Right lobe of liver (tissue), 4 donors: ENCODE measurements at regions not wholly inside any gene's neighbourhood (a gene's known extent, or its start where the extent isn't known, plus 50 kb on each side); places are given as distances from the start of the nearest gene placed in this dataset.

Experiments
- POLR2A ChIP-seq: fragments of 450-650 bp; IDR thresholded peaks from one replicate; pipeline ENCODE4 v1.6.1; 2017; ENCODE audit warnings: antibody characterized with exemption, mild to moderate bottlenecking
- TF ChIP-seq, protein P1 (sequence below), 4 donors: fragments of 200-600 bp in 3 of 4; fragments of 450-650 bp in 1 of 4; IDR thresholded peaks; one replicate each; pipeline versions ENCODE4 v1.5.1 to v1.8.0; 2016 to 2022; ENCODE audit warnings: antibody characterized with exemption in 4 of 4, mild to moderate bottlenecking in 2 of 4
- donor health status: DM: no; HTN: no; CAD: no.
- donor health status: DM: no; HTN: no; CAD: no.
- donor health status: DM: no; HTN: yes; CAD: no.

- TF ChIP-seq, protein P1, sequence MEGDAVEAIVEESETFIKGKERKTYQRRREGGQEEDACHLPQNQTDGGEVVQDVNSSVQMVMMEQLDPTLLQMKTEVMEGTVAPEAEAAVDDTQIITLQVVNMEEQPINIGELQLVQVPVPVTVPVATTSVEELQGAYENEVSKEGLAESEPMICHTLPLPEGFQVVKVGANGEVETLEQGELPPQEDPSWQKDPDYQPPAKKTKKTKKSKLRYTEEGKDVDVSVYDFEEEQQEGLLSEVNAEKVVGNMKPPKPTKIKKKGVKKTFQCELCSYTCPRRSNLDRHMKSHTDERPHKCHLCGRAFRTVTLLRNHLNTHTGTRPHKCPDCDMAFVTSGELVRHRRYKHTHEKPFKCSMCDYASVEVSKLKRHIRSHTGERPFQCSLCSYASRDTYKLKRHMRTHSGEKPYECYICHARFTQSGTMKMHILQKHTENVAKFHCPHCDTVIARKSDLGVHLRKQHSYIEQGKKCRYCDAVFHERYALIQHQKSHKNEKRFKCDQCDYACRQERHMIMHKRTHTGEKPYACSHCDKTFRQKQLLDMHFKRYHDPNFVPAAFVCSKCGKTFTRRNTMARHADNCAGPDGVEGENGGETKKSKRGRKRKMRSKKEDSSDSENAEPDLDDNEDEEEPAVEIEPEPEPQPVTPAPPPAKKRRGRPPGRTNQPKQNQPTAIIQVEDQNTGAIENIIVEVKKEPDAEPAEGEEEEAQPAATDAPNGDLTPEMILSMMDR (IDR thresholded peaks at IDR 0.05): no peak
- no peak for TF ChIP-seq POLR2A
Observed at GRCh38 chr7:35405461-35405860, 151.6 kb upstream of the TBX20 start.
